Loucy (cell line): ENCODE measurements at regions not wholly inside any gene's neighbourhood (a gene's known extent, or its start where the extent isn't known, plus 50 kb on each side); places are given as distances from the start of the nearest gene placed in this dataset.

Source experiments
- CTCF ChIP-seq: fragments of 200-600 bp; sonication (generic); conservative IDR thresholded peaks from 2 replicates; pipeline ENCODE4 v1.5.1; 2014; ENCODE audit warnings: mild to moderate bottlenecking, antibody characterized with exemption, low read length
- EZH2phosphoT487 ChIP-seq: fragments of 200-600 bp; IDR thresholded peaks from 2 replicates; pipeline ENCODE4 v1.6.1; 2018; ENCODE audit warnings: antibody characterized with exemption, mild to moderate bottlenecking, moderate library complexity, borderline replicate concordance

DNA sequence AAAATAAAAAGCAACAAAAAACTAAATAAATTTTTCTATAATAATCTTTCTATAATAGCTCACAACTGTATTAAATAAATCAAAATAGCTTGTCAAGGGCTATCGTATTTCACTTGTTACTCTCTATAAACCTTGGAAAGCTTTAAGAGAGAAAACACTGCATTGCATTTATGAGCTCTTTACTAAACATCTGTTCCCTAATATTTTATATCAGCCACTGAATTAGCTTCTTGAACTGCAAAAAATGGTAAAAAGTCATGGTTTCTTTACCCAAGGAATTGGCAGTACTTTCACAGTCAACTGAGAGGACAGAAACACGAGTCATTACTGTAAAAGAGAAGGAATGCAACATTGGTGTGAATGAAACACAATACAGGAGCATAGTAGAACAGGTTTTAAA is 671.2 kb downstream of the PCDH18 start:
- no peak for TF ChIP-seq CTCF
- no peak for TF ChIP-seq EZH2phosphoT487
